Keratinocyte (primary cell): ENCODE measurements at regions not wholly inside any gene's neighbourhood (a gene's known extent, or its start where the extent isn't known, plus 50 kb on each side); places are given as distances from the start of the nearest gene placed in this dataset.

Experiments used
- DNase-seq: peaks from one replicate; pipeline ENCODE4 v3.0.0-alpha.2; 2011; ENCODE audit warnings: low read depth, missing footprints, low spot score
- FAIRE-seq: peaks from 2 replicates; lab custom pipeline; 2011; peaks lifted over from hg19 to GRCh38; lab: Jason Lieb, UNC
- H2AFZ ChIP-seq: 2 replicates; pipeline ENCODE4 v1.6.0; 2012; ENCODE audit warnings: low read length, control low read depth, inconsistent platforms; ENCODE audit not compliant: control insufficient read depth
- H3K27ac ChIP-seq: 2 replicates; pipeline ENCODE4 v1.5.1; 2011; ENCODE audit warnings: low read length; ENCODE audit not compliant: control insufficient read depth, insufficient read depth
- H3K27me3 ChIP-seq: 3 replicates; pipeline ENCODE4 v1.6.0; 2011; ENCODE audit warnings: low read length; ENCODE audit not compliant: control insufficient read depth, insufficient read depth; ENCODE audit errors: extremely low read depth
- H3K36me3 ChIP-seq, 2 experiments: 2 replicates in 1 of 2; 3 replicates in 1 of 2; pipeline ENCODE4 v1.5.1; 2011; ENCODE audit warnings: low read length in 2 of 2, mild to moderate bottlenecking in 1 of 2; ENCODE audit not compliant: control insufficient read depth in 2 of 2, insufficient read depth in 2 of 2; ENCODE audit errors: extremely low read depth in 1 of 2
- H3K4me1 ChIP-seq: 3 replicates; pipeline ENCODE4 v1.5.1; 2011; ENCODE audit warnings: low read length; ENCODE audit not compliant: control insufficient read depth, insufficient read depth; ENCODE audit errors: extremely low read depth
- H3K4me2 ChIP-seq: 3 replicates; pipeline ENCODE4 v1.6.0; 2011; ENCODE audit warnings: low read depth, low read length; ENCODE audit not compliant: control insufficient read depth, insufficient read depth; ENCODE audit errors: extremely low read depth
- H3K4me3 ChIP-seq, 3 experiments: fragments of 200-600 bp in 1 of 3; sonication (generic) in 1 of 3; 2 replicates in 2 of 3; 3 replicates in 1 of 3; pipeline ENCODE4 v1.5.1; 2011 to 2016; ENCODE audit warnings: low read length in 3 of 3, mild to moderate bottlenecking in 3 of 3, control low read depth in 2 of 3, inconsistent platforms in 1 of 3, low read depth in 1 of 3, mixed read lengths in 1 of 3, mixed run types in 1 of 3, moderate library complexity in 1 of 3; ENCODE audit not compliant: control insufficient read depth in 2 of 3, insufficient read depth in 2 of 3; ENCODE audit errors: extremely low read depth in 1 of 3
- H3K79me2 ChIP-seq: 2 replicates; pipeline ENCODE4 v1.6.0; 2012; ENCODE audit warnings: low read length; ENCODE audit not compliant: control insufficient read depth, insufficient read depth
- H3K9ac ChIP-seq: 3 replicates; pipeline ENCODE4 v1.6.0; 2011; ENCODE audit warnings: low read length; ENCODE audit not compliant: control insufficient read depth, insufficient read depth; ENCODE audit errors: extremely low read depth
- H3K9me1 ChIP-seq: 3 replicates; pipeline ENCODE4 v1.6.0; 2011; ENCODE audit warnings: low read length; ENCODE audit not compliant: control insufficient read depth, insufficient read depth; ENCODE audit errors: extremely low read depth
- H3K9me3 ChIP-seq: 2 replicates; pipeline ENCODE4 v1.5.1; 2012; ENCODE audit warnings: low read depth, low read length; ENCODE audit not compliant: control insufficient read depth
- H4K20me1 ChIP-seq: 3 replicates; pipeline ENCODE4 v1.6.0; 2011; ENCODE audit warnings: low read length; ENCODE audit not compliant: control insufficient read depth, insufficient read depth; ENCODE audit errors: extremely low read depth
- EZH2 ChIP-seq: IDR thresholded peaks from one replicate; pipeline ENCODE4 v1.6.1; 2012; ENCODE audit warnings: inconsistent platforms, mild to moderate bottlenecking, low read length, moderate library complexity
- dilution Hi-C: fragments of 300-500 bp; cut with MboI; formaldehyde crosslinking; loops from one replicate; pipeline ENCODE4 v1.7.0; 2020; ENCODE audit warnings: low sequenced_read_pairs; ENCODE audit not compliant: extremely low pct_ligation_motif_present
- TF ChIP-seq, protein P1 (sequence below), 3 experiments: IDR thresholded peaks in 1 of 3; conservative IDR thresholded peaks in 1 of 3; optimal IDR thresholded peaks in 1 of 3; 2 replicates in 2 of 3; 3 replicates in 1 of 3; pipeline versions ENCODE3 to v1.5.1; 2011; ENCODE audit warnings: low read length in 3 of 3, mild to moderate bottlenecking in 3 of 3, moderate library complexity in 2 of 3, control low read depth in 1 of 3, inconsistent platforms in 1 of 3; ENCODE audit not compliant: insufficient read depth in 2 of 3; ENCODE audit errors: extremely low read depth in 1 of 3

DNA sequence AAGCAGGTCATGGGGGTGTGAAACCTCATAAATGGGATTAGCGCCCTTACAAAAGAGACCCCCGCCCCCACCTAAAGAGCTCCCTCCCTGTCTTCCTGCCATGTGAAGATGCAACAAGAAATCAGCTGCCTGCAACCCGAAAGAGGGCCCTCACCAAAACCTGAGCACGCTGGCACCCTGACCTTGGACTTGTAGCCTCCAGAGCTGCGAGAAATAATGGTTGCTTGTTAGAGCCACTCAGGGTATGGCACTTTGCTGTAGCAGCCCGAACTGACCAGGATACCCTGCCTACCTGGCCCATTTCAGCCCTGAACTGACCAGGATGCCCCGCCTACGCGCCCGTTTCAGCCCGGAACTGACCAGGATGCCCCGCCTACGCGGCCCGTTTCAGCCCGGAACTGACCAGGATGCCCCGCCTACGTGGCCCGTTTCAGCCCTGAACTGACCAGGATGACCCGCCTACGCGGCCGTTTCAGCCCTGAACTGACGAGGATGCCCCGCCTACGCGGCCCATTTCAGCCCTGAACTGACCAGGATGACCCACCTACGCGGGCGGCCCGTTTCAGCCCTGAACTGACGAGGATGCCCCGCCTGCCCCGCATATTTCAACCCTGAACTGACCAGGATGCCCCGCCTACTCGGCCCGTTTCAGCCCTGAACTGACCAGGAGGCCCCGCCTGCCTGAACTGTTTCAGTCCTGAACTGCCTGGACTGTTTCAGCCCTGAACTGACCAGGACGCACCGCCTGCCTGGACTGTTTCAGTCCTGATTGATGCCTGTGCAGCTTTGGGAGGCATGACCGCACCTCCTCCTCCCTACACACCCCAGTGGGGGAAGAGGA is 120.0 kb downstream of the UQCRFS1 start:
- H3K4me3 ChIP-seq: no peak overlapping the region
- H3K4me2 ChIP-seq: no peak overlapping the region
- DNase-seq (no peak), FAIRE-seq (no peak)
- peaks cover 7% of the 10 kb centered on the region for H3K9me3 ChIP-seq
- H3K9me1 ChIP-seq: no peaks in the 10 kb centered on the region
- TF ChIP-seq, protein P1, sequence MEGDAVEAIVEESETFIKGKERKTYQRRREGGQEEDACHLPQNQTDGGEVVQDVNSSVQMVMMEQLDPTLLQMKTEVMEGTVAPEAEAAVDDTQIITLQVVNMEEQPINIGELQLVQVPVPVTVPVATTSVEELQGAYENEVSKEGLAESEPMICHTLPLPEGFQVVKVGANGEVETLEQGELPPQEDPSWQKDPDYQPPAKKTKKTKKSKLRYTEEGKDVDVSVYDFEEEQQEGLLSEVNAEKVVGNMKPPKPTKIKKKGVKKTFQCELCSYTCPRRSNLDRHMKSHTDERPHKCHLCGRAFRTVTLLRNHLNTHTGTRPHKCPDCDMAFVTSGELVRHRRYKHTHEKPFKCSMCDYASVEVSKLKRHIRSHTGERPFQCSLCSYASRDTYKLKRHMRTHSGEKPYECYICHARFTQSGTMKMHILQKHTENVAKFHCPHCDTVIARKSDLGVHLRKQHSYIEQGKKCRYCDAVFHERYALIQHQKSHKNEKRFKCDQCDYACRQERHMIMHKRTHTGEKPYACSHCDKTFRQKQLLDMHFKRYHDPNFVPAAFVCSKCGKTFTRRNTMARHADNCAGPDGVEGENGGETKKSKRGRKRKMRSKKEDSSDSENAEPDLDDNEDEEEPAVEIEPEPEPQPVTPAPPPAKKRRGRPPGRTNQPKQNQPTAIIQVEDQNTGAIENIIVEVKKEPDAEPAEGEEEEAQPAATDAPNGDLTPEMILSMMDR (optimal IDR thresholded peaks at IDR 0.05 in 1 of 3, IDR thresholded peaks at IDR 0.05 in 1 of 3, conservative IDR thresholded peaks at IDR 0.05 in 1 of 3; ENCODE audit: extremely low read depth in 1 of 3, insufficient read depth in 2 of 3, low read length in 3 of 3): no peak
- TF ChIP-seq EZH2: no peak
- no peak overlapping the region for H3K27ac ChIP-seq
- H3K27me3 ChIP-seq: no peaks in the 10 kb centered on the region
- no peaks in the 10 kb centered on the region for H4K20me1 ChIP-seq
- H3K79me2 ChIP-seq: no peaks in the 10 kb centered on the region
- no peak overlapping the region for H3K9ac ChIP-seq
- dilution Hi-C loops: no loop called here
- no peaks in the 10 kb centered on the region for H3K4me1 ChIP-seq
- H3K36me3 ChIP-seq: no peaks in the 10 kb centered on the region
- no peak overlapping the region for H2AFZ ChIP-seq

DNA sequence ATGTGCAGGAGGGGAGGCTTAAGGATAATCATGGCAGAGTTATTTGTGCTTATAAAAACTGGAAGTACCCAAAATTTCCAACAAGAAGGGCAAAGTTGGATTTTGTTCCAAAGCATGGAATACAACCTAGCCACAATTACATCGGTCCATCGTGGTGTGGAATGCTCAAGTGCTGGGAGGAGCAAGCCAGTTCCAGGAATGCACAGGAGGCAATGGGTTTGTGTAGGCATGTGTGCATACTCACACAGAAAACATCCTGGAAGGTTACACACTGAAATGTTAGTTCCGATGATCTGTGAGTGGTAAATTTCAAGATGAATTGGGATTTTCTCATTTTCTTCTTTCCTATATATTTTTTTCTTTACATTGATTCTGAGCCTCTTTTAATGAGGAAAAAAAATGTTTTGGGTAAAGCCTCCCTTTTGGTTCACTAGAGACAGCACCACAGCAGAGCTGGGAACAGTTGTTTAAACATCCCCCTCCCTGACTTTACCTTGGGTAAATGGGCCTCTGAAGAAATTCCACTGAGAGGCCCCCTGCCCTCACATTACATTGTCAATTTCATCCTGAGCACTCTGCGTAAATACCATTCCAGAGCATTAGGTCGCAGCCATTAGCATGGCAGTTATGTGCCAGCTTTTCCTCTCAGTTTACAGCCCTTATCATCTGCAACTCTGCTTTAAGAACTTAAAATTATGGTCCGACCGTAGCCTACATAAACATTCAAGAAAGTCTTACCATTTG is 122.0 kb downstream of the UQCRFS1 start:
- Histone ChIP-seq H2AFZ (no peak overlapping the region), H3K27ac (no peak overlapping the region), H3K9me1 (no peaks in the 10 kb centered on the region), H3K4me2 (no peak overlapping the region), H3K4me3 (no peak overlapping the region), H3K4me1 (no peaks in the 10 kb centered on the region), H3K36me3 (no peaks in the 10 kb centered on the region), H3K27me3 (no peaks in the 10 kb centered on the region), H3K9me3 (peaks cover 8% of the 10 kb centered on the region), H4K20me1 (no peaks in the 10 kb centered on the region), H3K9ac (no peak overlapping the region), H3K79me2 (no peaks in the 10 kb centered on the region)
- TF ChIP-seq, protein P1 (optimal IDR thresholded peaks at IDR 0.05 in 1 of 3, IDR thresholded peaks at IDR 0.05 in 1 of 3, conservative IDR thresholded peaks at IDR 0.05 in 1 of 3; ENCODE audit: extremely low read depth in 1 of 3, insufficient read depth in 2 of 3, low read length in 3 of 3): no peak
- no peak for TF ChIP-seq EZH2
- FAIRE-seq (no peak), DNase-seq (no peak)
- dilution Hi-C loops: no loop called here
